GM18868 (cell line): ENCODE measurements at regions not wholly inside any gene's neighbourhood (a gene's known extent, or its start where the extent isn't known, plus 50 kb on each side); places are given as distances from the start of the nearest gene placed in this dataset.

Experiments
- ATAC-seq: cut with Tn5 transposase; IDR thresholded peaks from one replicate; pipeline ENCODE4 v1.9.1; 2021; ENCODE audit warnings: mild to moderate bottlenecking, moderate library complexity; ENCODE audit not compliant: unreplicated experiment

DNA sequence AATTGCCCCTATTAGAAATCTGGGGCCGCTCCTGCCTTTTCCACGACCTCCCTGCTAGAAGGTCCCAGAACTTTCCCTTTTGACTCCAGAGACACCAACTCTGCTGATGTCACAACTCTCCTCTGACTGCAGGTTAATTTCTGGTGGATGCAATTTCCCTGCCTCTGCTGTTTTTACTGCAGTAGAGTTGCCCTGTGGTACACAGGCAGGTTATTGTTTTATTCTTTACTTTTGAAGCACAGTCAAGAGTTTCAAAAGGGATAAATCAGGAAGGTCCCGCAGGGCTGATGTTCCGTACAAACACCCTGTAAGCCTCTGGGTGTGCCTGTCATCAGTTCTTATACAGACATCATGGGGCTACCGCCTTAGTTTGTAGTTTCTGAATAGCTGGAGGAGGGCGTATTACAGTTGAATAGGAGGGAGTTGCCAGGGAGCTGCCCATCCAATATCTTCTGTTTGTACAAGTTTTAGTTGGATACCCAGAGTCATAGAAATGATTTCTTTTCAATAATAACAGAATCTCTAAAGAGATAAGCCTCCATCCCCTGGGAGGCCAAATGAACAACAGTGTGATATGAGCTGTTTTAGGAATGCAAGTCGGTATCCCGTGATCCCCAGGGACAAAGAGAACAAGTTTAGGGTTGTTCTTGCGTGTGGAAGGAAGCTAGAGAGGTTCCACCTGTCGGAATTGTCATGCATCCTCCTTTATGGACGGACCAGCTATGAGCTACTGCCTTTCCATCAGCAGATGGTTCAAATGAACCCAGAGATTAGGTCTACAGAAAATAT, 108.4 kb upstream of the COPS8 start:
- ATAC-seq: no peak

DNA sequence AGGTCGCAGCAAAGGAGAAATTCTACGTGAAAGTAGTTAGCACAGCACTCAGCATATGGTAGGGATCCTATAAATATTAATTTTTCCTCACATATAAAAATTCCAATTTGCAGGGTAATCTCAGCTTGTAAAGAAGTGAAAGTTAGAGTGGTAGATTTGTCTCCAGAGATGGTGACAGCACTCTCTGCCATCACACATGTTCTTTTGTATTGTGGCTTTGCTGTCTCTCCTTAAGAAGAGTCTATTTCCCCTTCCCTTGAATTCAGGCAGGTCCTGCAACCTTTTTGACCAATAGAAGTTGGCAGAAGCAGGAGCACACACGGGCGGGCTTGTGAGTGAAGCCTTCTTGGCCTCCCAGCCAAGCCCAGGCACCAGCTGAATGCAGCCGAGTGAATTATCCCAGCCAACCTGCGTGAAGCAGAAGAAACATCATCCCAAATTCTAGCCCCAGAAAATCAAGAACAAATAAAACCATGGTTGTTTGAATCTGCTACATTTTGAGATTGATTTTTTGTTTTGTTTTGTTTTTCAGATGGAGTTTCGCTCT, 107.8 kb upstream of the COPS8 start:
- no peak for ATAC-seq

DNA sequence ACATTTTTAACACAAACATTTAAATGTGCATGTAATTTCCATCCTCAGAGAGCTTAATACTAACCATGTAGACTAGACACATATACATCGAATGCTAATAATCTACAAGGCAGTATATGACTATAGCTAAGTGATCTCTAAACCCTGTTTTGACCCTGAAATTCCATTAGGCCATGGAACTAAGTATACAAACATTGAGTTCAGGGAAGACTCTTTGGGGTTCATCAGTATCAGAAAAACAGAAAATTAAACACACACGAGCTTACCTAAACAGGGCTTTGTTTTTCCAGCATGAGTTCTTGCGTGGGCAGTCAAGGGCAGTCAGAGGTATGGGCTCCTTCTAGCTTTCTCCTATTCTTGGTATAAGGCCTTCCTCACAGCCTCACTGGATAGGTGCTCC, 106.0 kb upstream of the COPS8 start:
- ATAC-seq: no peak

DNA sequence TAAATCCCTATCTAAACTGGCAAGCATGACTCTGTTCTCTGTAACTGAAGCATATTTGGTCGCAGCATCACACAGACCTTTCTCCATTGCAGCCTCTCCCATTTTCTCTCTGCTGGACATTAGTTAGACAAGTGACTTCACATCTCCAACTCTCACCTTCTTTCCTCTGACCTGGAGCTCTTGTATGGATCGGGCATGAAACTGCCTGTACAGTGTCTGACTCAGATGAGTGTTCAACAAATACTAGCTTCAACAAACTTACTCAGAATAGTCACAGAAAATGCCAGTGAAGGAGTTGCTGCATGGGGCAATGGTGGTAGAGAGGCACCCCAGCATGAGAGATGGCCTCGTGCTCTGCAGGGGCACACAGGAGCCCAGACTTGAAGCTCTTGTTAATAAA, 104.7 kb upstream of the COPS8 start:
- no peak for ATAC-seq

DNA sequence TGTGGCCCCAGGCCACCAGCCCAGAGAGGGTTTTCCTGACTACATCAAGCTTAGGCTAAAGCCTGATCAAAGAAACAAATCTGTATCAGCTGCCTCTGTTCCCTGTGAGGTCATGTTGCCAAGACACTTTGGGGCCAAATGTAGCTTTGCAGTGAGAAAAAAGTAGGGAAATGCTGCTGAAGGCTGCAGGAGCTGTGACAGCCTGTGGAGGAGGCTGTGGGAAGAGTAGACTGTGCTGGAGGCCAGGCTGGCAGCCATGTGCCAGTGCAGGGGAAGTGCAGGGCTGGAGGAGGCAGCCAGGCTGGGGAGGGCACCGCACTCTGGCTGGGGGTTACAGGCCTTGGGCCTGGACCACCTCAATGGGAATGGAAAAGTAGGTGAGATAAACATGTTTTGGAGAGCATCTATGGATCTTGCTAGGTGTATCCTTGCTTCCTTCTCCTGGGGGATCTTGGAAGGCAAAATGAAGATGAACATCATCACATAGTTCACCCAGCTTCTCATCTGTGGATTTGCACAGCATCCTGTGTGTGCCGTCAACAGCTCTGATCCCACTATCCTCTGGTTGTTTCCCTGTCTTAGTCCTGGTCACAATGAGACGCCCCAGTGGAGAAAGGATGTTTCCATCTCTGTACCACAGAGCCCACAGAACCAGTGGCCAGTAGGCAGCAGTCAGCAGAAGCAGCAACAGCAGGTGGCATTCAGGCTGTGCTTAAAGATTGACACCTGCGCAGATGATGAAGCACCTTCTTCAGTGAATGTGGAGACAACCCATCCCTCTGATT, 103.8 kb upstream of the COPS8 start:
- ATAC-seq: no peak

DNA sequence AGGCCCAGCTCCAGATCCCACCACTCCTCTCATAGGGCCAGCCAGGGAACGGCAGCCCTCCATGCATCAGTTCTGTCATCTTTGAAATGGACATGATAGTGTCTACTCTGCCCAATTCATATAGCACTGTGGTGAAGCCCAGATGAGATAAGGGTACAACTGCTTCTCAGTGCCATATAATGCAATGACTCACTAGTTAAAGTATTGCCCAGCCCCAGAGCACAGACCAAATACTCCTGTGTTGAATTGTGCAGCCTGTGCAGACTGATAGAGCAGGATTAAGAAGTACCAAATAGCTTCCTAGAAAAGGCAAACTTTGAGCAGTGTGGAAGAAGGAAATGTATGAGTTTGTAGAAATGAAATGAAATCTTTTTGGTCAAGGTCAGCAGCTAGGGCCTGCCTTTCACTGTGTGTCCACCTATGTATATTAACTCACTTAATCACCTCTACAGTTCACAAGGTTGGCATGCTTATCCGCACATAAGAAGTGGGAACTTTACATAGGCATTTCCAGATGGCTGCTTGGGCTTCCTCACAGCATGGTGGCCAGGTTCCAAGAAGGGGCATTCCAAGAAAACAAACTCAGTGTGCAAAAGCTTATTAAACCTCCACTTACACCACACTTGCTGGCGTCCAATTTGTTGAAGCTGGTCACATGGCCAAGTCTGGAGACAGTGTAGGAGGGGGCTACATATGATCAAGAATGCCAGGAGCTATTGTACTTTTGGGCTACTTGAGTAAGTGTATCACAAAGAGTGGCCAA, 102.8 kb upstream of the COPS8 start:
- no peak for ATAC-seq

- ATAC-seq: no peak
These were observed 101.6 kb upstream of the COPS8 start for GRCh38 chr2:236984046-236984445.

DNA sequence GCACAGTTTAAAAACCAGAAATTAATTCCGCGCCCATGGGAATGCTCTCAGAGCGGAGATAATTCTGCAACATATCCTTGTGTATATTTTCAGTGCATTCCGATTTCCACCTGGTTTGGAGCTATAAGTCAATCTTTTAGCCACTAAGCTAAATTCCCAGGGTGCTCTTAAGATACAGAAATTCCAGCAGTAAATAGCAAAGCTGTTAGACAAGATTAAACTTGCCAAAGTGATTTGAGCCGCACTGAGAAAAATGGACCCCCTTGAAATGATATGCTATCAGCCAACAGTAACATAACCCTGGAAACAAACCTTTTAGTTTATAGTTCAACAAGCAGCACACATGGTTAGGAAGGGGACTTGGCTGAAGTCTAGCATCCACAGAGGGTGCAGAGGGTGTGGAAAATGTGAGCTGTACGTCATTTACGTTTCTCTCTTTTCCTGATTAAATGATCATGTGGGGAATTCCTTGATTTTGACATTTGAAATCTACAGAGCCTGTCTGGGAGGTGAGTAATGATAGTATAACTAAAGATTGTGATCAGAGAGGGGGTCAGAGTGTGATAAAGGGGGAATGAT, 99.8 kb upstream of the COPS8 start:
- ATAC-seq: no peak

DNA sequence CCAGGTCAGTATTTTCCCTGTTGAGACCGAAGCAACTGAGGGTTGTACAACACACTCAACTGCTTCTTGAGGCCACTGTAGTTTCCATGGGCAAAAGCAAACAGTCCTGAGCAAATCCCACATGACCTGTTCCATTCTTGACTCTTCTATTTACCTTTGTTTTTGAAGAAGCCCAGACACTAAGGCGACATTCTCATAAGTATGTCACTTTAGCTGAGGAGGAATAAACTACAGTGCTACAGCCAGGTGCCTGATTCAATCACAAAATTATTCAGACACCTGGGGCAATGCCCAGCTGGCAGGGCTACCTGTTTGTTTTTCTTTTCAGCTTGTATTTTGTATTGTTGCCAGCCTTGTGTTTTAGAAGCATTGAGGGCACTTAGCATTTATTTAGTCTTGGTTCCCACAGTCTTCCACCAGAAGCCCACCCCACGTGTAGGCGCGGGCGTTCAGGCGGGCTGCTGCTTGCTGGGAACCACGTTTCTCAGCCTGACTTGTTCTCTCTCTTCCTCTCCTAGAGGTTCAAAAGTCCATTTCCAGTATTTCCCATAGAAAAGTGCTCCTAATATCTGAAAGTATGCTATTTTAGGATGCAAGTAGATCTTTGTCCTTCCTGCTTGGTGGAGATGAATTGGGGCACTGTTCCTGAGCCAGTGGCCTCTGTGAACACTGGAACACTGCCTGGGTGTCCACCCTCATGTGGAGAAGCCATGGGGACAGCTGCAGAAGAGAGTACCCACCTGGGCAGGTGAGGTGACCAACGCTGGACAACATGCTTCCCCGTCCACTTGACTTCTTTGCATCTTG, 99.0 kb upstream of the COPS8 start:
- no peak for ATAC-seq

DNA sequence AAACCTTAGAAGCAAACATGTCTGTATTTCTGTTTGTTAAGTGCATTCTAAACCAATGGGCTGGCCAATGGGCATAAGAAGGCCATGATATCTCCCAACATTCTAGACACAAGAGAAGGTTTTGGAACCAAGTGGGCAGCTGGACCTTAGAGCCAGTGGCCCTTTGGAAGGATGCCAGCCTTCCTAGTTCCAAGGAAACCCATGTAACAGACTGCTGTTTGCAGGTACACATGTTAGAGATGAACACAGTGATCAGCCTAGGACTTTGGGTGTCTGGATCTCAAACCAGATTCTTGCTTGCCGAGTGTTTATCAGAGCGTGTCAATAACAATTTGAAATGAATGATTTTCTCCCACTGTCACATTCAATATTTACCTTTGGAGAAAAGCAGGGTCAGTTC, 97.5 kb upstream of the COPS8 start:
- no peak for ATAC-seq

GRCh38 chr2:236988690-236989624, 96.7 kb upstream of the COPS8 start:
- no peak for ATAC-seq

- ATAC-seq: no peak
These were observed 95.1 kb upstream of the COPS8 start for GRCh38 chr2:236990552-236990951.

GRCh38 chr2:236991874-236992273, 93.8 kb upstream of the COPS8 start:
- no peak for ATAC-seq

- no peak for ATAC-seq
These were observed 92.4 kb upstream of the COPS8 start for GRCh38 chr2:236993286-236993685.

GRCh38 chr2:236994361-236994760, 91.3 kb upstream of the COPS8 start:
- ATAC-seq: no peak

DNA sequence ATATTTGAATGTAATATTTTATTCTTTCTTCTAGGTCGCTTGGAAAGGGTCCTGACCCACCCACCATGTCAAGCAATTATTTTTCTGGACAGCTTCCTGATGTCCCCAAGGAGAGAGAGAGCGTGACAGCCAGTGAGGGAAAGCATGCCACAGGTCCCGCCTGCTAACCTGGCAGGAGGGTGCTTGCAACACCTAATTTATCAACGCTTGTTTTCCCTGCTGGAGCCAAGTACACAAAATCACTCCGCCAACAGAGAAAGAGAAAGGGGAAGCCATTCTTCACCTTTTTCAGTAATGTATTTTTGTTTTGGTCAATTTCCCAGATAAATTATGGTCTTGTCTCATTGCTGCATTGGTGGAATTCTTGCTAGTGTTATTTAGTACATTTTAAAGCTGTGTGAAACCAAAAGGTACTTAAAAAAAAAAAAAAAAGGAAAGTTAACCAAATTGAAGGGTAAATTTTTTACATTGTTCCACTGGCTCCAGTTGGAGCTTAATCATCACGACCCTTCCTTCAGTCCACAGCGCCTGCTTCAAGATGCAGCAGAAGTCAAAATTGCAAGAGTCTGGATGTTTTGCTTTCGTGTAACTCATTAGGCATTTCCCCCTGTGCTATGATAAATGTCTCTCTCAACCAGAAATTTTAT, 88.5 kb upstream of the COPS8 start:
- no peak for ATAC-seq

- no peak for ATAC-seq
These were observed 87.5 kb upstream of the COPS8 start for GRCh38 chr2:236998236-236998635.

- ATAC-seq: no peak
These were observed 86.9 kb upstream of the COPS8 start for GRCh38 chr2:236998758-236999157.

- ATAC-seq: no peak
These were observed 85.2 kb upstream of the COPS8 start for GRCh38 chr2:237000481-237000880.
